NCI-H82 (cell line): ENCODE measurements at regions not wholly inside any gene's neighbourhood (a gene's known extent, or its start where the extent isn't known, plus 50 kb on each side); places are given as distances from the start of the nearest gene placed in this dataset.
A peak's percentile ranks its signal among the peaks of the same experiment; 100 is the strongest.

ENCODE experiments used
- DNase-seq: peaks from one replicate; lab custom pipeline; 2025; lab: John Stamatoyannopoulos, UW

DNA sequence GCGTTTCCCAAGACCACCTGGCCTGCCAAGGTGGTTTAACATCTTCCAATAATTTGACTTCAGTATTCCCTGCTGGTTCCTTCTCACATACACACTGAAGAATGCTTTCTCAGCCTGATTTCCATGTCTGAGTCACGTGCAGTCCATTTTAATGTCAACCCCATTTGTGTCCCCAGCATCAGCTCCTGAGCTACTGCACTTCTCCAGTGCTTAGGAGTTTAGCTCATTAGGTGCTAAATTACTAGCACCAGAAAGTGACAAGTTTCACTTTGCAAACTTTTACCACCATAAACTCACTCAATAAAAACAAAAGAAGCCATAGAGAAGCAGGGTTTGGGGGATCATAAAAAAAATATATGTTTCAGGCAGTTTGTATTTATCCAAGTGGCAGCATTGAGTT lies 279.3 kb upstream of the SORCS1 start:
- no peak for DNase-seq

DNA sequence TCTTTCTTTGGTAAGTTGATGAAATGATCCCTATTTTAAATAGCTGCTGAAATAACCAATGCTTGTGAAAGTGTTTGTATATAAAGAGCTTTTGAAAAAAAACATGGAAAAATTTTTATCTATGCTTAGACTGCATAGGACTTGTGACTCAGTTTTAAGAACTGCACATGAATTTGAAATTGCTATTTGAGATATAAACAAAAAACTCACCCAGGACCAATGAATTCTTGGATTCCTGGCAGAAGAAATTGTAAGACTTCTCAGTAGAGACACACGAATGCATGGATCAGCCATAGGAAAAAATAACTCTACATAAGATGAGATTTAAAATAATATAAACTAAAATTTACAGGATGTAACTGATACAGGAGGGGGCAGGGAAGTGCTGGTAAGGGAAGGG lies 278.8 kb upstream of the SORCS1 start:
- DNase-seq: no peak

DNA sequence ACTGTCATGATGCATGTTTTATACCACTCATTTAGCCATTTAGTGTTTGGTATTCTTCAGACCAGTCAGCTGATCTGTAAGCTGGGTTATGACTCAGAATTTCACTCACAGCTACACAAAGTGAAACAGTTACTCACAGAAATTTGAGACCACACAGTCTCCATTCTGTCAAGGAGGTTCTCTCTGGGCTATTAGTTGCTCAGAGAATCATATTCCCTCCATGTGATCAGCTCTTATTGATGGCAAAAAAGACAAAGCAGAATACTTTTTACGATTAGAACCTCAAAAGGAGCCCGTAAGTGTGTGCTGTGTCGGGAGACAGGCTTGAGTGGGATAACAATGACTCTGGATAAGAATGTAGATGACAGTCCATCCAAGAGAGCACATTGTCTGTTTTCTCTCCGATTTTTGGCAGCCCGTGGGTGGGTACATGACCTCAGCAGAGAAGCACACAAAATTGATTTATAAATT lies 277.6 kb upstream of the SORCS1 start:
- DNase-seq: no peak

DNA sequence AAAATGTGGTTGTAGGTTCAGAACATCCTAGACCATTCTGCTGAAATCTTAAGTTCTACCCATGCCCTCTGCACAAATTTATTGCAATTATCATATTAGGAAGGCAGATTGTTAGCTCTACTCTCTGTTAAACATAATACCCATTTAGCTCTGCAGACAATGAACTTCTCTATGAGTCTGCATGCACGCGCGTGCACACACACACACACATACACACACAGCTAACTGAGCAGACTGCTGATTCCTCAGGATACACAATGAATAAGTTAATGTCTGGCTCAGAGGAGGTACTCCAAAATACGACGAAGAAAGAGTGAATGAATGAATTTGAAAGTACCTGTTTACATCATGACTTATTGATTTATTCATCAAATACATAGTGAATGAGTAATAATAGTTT lies 276.2 kb upstream of the SORCS1 start:
- DNase-seq: no peak

DNA sequence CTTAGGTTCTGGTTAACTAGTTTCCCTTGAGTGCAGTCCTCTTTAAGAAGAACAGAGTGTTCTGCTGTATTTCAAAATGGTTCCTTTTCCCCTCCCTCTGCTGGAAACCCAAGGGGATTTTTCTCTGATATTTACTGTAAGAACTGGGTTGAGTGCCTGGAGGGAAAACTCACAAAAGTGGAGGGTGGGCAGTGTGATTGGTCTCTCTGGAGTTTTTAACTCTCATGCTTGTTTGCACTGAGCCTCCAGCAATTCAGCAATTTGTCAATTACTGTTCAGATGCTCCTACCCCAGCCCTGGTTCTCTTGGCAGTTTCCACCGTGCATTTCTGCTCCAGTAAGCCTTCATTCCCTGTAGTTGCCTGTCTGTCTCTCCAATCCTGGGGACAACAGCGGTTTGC lies 273.4 kb upstream of the SORCS1 start:
- DNase-seq: no peak

DNA sequence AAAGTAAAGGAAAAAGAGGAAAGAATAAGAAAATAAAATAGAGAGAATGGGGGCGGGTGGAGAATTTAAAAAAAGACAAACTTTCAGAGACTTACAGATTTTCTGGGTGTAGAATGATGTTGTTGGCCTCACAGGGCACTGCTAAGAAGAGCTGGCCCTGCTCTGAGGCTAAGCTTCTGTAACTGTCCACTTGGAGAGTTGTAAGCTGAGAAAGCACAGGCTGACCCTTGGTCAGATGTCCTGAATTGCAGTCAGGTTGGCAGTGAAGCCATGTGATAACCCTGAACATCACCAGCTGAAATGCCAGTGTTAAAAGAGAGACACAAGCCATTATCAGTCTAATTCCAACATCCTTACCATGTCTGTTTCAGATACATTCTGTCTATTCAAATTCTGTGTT lies 272.1 kb upstream of the SORCS1 start:
- no peak for DNase-seq

DNA sequence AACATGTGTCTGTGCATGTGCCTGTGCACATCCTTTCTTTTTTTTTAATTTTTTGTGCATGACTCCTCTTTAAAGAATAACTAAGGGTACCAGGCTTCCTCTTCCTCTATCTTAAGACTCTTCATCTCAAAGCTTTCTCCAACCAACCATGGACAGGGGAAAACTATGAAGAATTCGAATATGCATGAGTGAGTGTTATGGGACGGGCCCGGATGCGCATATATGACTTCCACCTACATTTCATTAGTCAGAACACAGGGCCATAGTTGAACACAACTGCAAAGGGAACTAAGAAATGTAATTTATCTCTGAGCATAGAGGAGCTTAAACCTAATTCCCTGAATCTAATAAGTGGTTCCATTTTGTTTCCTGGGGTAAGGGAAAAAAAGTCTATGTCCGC lies 270.3 kb upstream of the SORCS1 start:
- no peak for DNase-seq

DNA sequence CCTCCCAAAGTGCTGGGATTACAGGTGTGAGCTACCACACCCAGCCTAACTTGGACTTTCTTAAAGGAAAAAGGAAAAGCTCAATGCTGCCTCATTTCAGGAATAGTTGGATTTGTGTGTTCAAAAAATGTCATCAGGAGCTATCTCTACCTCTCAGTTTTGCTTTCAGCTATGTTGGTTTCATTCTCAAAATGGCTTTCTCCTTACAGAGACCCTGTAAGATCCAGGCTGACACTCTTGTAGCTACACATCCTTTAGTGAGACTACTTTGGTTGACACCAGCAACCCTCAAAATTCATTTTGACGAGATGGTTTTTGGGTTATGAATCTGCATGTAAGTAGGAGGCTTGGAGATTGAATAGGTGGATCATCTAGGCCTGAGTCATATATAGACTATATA lies 269.7 kb upstream of the SORCS1 start:
- DNase-seq: no peak

DNA sequence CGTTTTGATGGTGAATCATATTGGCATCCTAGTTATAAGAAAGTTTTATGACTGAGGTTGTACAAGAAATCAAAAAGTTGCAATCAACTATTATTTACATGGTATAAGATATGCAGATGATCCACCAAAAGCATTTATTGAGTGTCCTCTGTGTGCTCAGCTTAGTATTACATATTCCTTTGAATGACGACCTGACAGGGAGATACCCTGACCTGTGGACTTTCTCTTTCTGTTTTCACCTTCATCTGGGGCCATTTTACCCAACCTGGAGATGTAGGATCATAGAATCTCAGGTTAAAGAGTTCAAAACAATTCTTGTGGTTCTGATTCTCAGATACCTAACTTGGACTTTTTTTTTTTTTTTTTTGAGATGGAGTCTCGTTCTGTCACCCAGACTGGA lies 269.1 kb upstream of the SORCS1 start:
- DNase-seq: no peak

DNA sequence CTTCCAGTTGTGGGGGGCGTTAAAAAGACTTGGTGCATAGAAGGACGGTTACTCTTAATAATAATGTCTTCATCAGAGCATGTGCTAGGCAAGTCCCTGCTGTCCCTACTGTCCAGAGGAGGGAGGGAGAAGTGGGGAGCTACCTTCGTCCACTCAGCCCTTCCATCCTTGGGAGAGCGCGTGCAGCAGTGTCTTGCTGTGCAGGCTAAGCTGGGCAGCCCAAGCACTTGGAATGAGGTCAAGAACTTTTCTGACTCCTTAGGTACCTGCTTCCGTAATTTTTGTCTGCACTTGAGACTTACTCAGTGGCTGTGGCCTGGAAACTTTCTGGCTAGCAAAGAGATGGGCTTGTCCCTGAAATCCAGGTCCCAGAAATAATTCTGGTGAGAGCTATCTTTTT lies 265.9 kb upstream of the SORCS1 start:
- DNase-seq: no peak

DNA sequence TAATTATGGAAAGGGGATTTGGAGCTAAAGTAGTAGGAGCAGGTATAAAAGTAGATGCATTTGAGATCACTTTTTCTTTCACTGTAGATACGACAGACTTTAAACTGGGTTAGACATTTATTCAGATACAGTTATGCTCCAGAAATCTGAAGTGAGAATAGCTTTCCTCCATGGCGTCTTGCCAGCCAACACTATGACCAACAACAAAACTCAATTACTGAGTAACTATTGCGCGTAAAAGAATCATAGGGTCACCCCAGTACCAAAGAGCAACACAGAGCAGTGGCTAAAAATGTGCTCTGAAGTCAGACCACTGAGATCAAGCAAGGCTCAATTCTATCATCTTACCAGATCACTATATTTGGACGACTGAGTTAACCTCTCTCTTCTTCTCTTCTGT lies 262.5 kb upstream of the SORCS1 start:
- no peak for DNase-seq

DNA sequence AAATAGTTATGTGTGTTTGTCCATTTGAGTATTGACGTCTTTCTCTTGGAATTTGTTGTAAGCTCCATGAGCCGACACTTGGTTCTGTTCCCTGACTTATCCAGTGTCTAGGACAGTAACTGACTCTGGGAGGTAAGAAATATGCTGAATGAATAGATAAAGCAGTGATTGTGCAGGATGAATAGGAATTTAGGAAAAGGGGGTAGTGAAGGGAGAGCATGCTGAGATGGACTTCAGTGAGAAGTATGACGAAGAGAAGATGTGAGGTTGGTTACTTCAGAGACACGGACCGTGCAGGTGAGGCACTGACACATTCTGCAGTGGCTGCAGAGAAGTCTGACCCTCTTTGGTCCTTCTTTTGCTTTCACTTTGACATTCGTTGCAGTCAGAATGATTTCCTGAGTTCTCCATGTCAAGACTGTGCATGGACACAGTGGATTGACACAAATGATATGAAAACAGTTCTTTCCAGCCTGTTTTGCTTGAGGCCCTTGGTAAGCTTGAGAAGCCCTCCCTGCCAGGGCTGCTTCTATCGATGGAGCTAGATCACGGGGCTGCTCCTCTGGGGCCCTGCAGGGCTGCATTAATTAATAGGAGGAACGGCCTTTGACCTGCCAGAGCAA lies 261.5 kb upstream of the SORCS1 start:
- DNase-seq: no peak

DNA sequence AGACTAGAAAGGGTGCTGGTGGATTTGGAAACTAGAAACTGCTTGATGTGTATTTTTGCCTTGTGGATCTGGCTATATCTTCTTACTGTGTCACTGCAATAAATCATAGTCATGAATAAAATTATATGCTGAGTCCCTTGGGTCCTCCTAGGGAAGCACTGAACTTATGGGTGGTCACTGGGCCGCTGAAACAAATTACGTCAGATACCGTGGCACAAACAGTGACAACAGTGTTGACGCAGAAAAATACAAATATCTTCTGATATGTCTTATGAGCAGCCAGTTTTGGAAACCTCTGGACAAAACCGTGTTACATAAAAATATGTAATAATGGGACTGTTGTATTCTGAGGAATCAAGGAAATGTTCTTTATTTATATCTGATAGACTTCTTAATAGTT lies 260.1 kb upstream of the SORCS1 start:
- no peak for DNase-seq

DNA sequence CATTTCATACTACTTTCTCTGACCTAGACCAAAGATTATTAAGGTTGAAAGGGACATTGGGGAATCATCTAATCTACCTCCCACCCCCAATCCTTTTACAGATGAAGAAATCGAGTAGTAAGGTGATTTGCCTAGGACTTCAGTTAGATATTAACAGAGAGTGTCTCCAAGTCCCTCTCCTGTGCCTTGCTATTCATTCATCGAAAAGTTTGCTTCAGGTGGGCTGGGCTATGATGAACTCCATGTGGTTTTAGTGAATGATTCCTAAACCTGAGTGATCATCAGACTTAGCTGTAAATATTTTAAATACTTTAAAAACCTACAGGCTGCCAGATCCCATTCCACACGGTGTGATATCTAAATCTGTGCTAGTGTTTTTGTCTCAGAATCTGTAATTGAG lies 259.4 kb upstream of the SORCS1 start:
- no peak for DNase-seq

DNA sequence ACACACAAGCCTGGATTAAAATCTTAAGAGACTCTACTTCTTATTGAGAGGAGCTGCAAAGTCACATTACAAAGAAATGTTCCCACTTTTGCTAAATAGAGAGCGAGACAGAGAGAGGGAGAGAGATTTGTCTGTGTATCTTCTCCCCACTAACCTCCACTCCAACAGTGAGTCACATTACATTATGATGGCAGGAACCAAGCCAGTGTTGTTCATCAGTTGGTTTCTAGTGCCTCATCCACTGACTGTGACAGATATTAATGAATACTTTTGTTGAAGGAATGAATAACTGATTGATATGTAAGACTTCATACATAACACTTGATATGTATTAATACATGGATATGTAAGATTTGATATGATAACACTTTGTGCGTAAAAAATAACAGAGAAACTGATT lies 258.2 kb upstream of the SORCS1 start:
- DNase-seq: no peak

DNA sequence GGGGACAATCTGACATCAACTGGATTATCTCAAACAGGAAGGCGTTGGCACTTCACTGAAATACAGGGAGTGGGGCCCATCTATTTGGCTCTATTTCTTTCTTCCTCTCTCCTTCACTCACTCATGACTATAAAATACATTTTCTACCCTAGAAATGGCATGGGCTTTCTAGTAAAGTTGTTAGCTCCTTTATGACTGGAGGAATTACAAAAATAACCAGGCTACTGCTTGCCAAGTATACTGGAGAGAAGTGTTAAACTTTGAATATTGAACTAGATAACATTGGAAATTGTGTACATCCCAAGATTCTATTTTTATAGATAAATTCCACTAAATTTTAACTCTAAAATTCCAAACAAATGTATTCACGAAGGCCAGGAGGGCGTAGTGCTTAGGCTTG lies 255.7 kb upstream of the SORCS1 start:
- no peak for DNase-seq

DNA sequence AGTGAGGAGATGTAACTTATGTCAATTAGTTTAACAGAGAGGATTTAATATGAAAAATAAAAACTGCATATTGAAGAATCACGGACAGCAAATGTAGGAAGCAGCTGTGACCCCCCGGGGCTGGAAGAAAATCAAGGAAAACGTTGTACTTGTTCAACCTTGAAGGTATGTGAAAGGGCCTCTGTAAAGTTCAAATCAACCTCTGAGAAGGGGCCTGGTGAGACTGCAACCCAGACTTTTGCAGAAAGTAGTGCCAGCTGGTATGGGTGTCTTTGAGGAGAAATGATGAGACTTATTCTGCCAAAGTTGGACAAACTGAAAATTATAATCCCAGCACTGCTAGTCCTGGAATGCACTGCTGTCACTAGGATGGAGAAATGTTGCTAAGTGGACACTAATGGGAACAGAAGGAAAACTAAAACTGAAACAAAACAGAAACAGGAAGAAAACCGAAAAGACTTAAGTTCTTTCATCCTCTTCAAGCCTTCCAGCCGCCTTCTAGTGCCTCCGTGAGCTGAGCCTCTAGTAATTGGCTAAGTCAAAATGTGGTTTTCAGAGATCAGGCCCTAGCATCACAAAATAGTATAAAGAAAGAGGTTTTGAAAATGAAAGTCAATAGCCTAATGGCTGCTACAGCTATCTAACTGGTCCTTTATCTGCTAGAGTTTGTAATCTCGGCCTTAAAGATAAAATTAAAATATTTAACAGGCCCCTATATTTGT lies 253.7 kb upstream of the SORCS1 start:
- DNase-seq: no peak

DNA sequence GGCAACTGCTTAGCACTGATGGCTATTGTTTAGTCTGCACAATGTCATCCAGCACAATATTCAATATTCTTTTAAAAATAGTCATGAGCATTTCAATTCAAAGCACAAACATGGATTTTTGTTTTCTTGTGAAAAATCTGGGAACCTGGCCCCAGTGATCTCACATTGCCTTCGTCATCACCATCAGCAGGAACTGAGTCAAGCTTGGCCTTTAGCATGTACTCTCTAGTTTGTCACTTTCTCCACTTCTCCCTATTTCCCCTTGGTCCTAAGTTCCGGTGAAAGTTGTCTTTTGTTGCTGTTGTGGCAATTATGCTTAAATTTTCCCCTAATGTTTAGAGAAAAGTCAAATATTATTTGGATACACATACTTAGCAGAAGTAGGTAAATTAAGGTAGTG lies 252.9 kb upstream of the SORCS1 start:
- DNase-seq: no peak

DNA sequence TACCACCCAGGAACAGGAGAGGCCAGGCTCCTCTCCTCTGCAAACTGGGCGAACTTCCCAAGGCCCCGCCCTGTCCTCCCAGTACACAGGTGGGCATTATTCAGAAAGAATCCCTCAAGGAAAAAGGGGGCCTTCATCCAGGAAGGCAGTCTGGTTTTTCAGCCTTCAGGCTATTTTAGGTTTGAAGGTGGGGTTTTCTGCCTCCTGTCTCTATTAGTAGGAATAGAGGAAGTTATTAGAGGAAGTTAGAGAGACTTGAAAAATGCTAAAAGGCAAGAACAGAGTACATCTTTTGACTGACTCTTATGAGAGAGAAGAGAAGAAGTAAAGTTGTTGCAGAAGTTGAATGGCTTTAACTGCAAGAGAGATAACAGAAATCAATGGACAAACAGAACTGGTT lies 250.9 kb upstream of the SORCS1 start:
- no peak for DNase-seq

DNA sequence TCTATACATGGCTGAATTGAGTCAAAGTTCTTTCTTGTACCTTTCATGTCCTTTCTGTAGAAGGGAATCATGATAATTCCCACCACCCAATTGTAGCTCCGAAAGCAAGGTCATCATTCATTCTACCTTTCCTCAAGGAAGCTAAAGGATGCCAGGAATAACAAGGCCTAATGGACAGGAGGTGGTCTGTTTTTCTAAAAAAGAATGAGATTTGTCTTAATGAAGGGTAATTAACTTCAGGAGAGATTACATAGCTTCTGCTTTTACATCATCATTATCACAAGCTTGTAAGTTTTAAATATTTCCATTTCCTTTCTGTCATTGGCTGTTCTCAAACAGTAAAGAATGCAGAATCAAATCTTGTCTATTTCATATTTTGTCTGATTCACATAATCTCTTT lies 249.5 kb upstream of the SORCS1 start:
- no peak for DNase-seq

DNA sequence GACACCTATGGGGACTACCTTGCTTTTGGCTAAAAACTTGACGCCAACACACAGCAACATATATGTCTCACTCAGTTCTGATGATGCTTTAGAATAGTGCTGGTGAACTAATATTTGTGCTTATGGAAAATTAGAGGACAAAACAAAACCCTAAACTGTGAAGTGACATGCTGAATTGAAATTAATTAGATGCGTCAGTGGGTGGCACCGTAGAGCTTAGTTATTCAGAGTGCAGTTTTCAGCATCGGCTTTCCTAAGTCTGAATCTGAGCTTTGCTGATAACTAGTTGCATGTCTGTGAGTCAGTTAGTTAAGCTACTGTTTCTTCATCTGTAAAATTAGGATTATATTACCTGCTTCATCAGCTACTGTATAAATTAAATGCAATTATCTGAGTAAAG lies 245.0 kb upstream of the SORCS1 start:
- DNase-seq: peak; percentile 30

DNA sequence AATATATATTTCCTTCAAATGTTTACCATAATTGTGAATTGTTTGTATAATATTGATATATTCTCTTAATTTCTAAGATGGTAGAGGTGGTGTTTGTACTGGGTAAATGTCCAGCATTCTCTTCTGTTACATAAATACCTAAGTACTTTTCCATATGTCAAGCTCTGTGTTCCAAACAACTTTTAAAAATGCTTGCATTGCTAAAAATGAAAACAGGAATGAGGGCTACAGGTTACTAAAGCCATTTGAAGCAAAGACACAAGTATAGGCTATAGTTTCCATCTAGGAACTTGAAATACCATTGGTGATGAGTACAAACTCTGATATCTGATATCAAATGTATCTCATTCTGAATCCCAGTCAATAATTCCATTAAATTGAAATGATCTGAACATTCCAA lies 233.6 kb upstream of the SORCS1 start:
- DNase-seq: no peak

DNA sequence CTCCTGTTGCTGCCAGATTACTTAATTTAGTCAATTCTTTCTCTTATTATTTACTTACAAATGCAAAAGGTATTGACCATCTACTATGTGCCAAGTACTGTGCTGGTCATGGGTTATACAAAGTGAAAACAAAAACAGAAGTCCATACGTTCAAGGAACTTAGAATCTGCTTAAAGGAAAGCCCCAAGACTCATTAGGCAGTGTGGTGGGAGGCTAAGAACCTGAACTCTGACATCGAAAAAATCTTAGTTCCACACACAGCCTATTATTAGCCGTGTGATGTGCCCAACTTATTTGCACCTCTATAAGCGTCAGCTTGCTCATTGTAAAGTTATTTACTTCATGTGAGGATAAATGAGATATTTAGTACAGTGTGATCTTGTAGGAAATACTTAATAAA lies 227.4 kb upstream of the SORCS1 start:
- DNase-seq: no peak

DNA sequence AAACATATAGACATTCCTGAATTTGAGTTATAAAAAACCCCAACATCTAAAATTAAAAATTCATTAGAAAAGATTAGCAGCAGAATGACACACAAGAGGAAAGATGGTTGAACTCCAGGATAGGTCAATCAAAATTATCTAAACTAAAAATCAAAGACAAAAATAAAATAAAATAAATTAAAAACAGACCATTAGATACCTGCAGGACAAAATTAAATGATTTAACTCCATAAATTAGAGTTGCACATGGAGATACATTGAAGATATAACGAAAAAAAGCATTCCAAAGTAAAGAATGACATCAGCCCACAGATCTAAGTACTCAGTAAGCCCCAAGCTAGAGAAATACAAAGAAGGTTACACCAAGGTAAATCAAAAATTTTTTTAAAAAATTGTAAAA lies 226.1 kb upstream of the SORCS1 start:
- DNase-seq: no peak
